Kasumi-1 (cell line): ENCODE measurements at regions not wholly inside any gene's neighbourhood (a gene's known extent, or its start where the extent isn't known, plus 50 kb on each side); places are given as distances from the start of the nearest gene placed in this dataset.

Experiments
- DNase-seq, 2 experiments: peaks; one replicate each; lab custom pipeline; 2025; lab: John Stamatoyannopoulos, UW

GRCh38 chr15:96736384-96736783 lies 405.9 kb downstream of the NR2F2 start:
- no peak for DNase-seq

- peak; percentile 28 to 31 for DNase-seq
Measured at GRCh38 chr15:96737408-96737807, 406.9 kb downstream of the NR2F2 start.

- DNase-seq = no peak
Measured at GRCh38 chr15:96746665-96747064, 416.2 kb downstream of the NR2F2 start.

- no peak for DNase-seq
Measured at GRCh38 chr15:96747291-96747690, 416.8 kb downstream of the NR2F2 start.

GRCh38 chr15:96750361-96750760 lies 419.9 kb downstream of the NR2F2 start:
- DNase-seq = no peak

- no peak for DNase-seq
Measured at GRCh38 chr15:96756146-96756545, 425.6 kb downstream of the NR2F2 start.

- DNase-seq = no peak
Measured at GRCh38 chr15:96756656-96757055, 426.2 kb downstream of the NR2F2 start.

GRCh38 chr15:96762566-96762965 lies 432.1 kb downstream of the NR2F2 start:
- DNase-seq = no peak

GRCh38 chr15:96764501-96764900 lies 434.0 kb downstream of the NR2F2 start:
- no peak for DNase-seq

- no peak for DNase-seq
Measured at GRCh38 chr15:96764946-96765345, 434.4 kb downstream of the NR2F2 start.

GRCh38 chr15:96766366-96766765 lies 435.9 kb downstream of the NR2F2 start:
- DNase-seq = no peak

GRCh38 chr15:96767703-96768434 lies 437.4 kb downstream of the NR2F2 start:
- DNase-seq = no peak

- no peak for DNase-seq
Measured at GRCh38 chr15:96768435-96768789, 437.9 kb downstream of the NR2F2 start.

GRCh38 chr15:96771035-96771434 lies 440.5 kb downstream of the NR2F2 start:
- no peak for DNase-seq

GRCh38 chr15:96774216-96774615 lies 443.7 kb downstream of the NR2F2 start:
- DNase-seq = no peak

- no peak for DNase-seq
Measured at GRCh38 chr15:96783746-96784145, 453.2 kb downstream of the NR2F2 start.

GRCh38 chr15:96790004-96790403 lies 459.5 kb downstream of the NR2F2 start:
- no peak for DNase-seq

GRCh38 chr15:96792216-96792615 lies 461.7 kb downstream of the NR2F2 start:
- DNase-seq = no peak

- DNase-seq = no peak
Measured at GRCh38 chr15:96796841-96797240, 466.3 kb downstream of the NR2F2 start.

- no peak for DNase-seq
Measured at GRCh38 chr15:96801576-96802150, 471.2 kb downstream of the NR2F2 start.

GRCh38 chr15:96802611-96803255 lies 472.2 kb downstream of the NR2F2 start:
- DNase-seq = no peak

- DNase-seq = no peak
Measured at GRCh38 chr15:96804754-96805153, 474.3 kb downstream of the NR2F2 start.

- DNase-seq = no peak
Measured at GRCh38 chr15:96807361-96807760, 476.9 kb downstream of the NR2F2 start.

GRCh38 chr15:96817900-96818299 lies 487.4 kb downstream of the NR2F2 start:
- DNase-seq = no peak
